Naive thymus-derived CD8-positive, alpha-beta T cell (primary cell): ENCODE measurements at regions not wholly inside any gene's neighbourhood (a gene's known extent, or its start where the extent isn't known, plus 50 kb on each side); places are given as distances from the start of the nearest gene placed in this dataset.
A peak's percentile ranks its signal among the peaks of the same experiment; 100 is the strongest.

Experiments used
- ATAC-seq, 2 donors: fragments of 150-1000 bp; cut with Tn5 transposase in 1 of 2; sonication (Bioruptor Pico), chemical (Tn5 transposase) in 1 of 2; 1 replicate in 1 of 2; 2 replicates in 1 of 2; pipeline ENCODE4 v1.10.0; 2021; ENCODE audit warnings: mild to moderate bottlenecking in 2 of 2, moderate library complexity in 2 of 2
- POLR2A ChIA-PET: fragments of 350-600 bp; sonication (Branson Sonifier 250); formaldehyde crosslinking; loops from one replicate; lab custom pipeline; 2021; ENCODE audit warnings: antibody characterized with exemption; lab: Charles Lee
- DNase-seq, 10 donors: peaks; one replicate each; pipeline versions ENCODE4 v3.0.0 to v3.0.0-alpha.2; 2020 to 2022
- H3K27ac Mint-ChIP-seq, 10 donors: one replicate each; pipeline ENCODE4 v1.8.0; 2020 to 2022; ENCODE audit warnings: mild to moderate bottlenecking in 10 of 10, mixed read lengths in 10 of 10, moderate library complexity in 4 of 10, inconsistent platforms in 1 of 10
- H3K27me3 Mint-ChIP-seq, 5 donors: one replicate each; pipeline ENCODE4 v1.8.0; 2021 to 2022; ENCODE audit warnings: mixed read lengths in 5 of 5
- H3K36me3 Mint-ChIP-seq, 3 donors: one replicate each; pipeline ENCODE4 v1.8.0; 2020 to 2022; ENCODE audit warnings: mixed read lengths in 3 of 3, mild to moderate bottlenecking in 2 of 3, inconsistent platforms in 1 of 3
- H3K4me1 Mint-ChIP-seq, 4 donors: one replicate each; pipeline ENCODE4 v1.8.0; 2021 to 2022; ENCODE audit warnings: mixed read lengths in 4 of 4
- H3K4me3 Mint-ChIP-seq, 10 donors: one replicate each; pipeline ENCODE4 v1.8.0; 2020 to 2022; ENCODE audit warnings: mild to moderate bottlenecking in 10 of 10, mixed read lengths in 10 of 10, moderate library complexity in 6 of 10, inconsistent platforms in 1 of 10
- H3K9me3 Mint-ChIP-seq, 9 donors: one replicate each; pipeline ENCODE4 v1.8.0; 2020 to 2022; ENCODE audit warnings: mixed read lengths in 9 of 9, mild to moderate bottlenecking in 3 of 9, inconsistent platforms in 1 of 9, moderate library complexity in 1 of 9

- POLR2A ChIA-PET = no interaction called here
- no peak for ATAC-seq
- Mint-ChIP-seq H3K27ac (no peak overlapping the region), H3K9me3 (peaks cover 0 to 8% (median 0%) of the 10 kb centered on the region in 9 donors), H3K4me1 (no peaks in the 10 kb centered on the region), H3K27me3 (no peaks in the 10 kb centered on the region), H3K4me3 (no peak overlapping the region), H3K36me3 (no peaks in the 10 kb centered on the region)
- DNase-seq = no peak
These were observed 986.0 kb upstream of the TSPY4 start for GRCh38 chrY:8351241-8351640.

- peaks cover 0 to 8% (median 0%) of the 10 kb centered on the region in 9 donors for H3K9me3 Mint-ChIP-seq
These were observed 985.1 kb upstream of the TSPY4 start for GRCh38 chrY:8352201-8352600.

GRCh38 chrY:8358161-8358560 lies 979.1 kb upstream of the TSPY4 start:
- no peaks in the 10 kb centered on the region for H3K4me1 Mint-ChIP-seq
- H3K27me3 Mint-ChIP-seq = no peaks in the 10 kb centered on the region
- H3K36me3 Mint-ChIP-seq = no peaks in the 10 kb centered on the region
- H3K4me3 Mint-ChIP-seq = no peak overlapping the region
- no peaks in the 10 kb centered on the region for H3K9me3 Mint-ChIP-seq
- no peak for ATAC-seq
- POLR2A ChIA-PET = no interaction called here
- H3K27ac Mint-ChIP-seq = peak overlapping the region in 1 of 10 donors; percentile 20
- DNase-seq = no peak

More at GRCh38 chrY:8352201-8352600, 985.1 kb upstream of the TSPY4 start:
- ATAC-seq (no peak), DNase-seq (no peak)
- Mint-ChIP-seq H3K27ac (peak overlapping the region in 1 of 10 donors; percentile 34), H3K27me3 (no peaks in the 10 kb centered on the region), H3K4me3 (no peak overlapping the region), H3K36me3 (no peaks in the 10 kb centered on the region), H3K4me1 (no peaks in the 10 kb centered on the region)
- POLR2A ChIA-PET = no interaction called here

GRCh38 chrY:8361715-8362114 lies 975.5 kb upstream of the TSPY4 start:
- Mint-ChIP-seq H3K36me3 (no peaks in the 10 kb centered on the region), H3K27ac (no peak overlapping the region), H3K4me3 (no peak overlapping the region), H3K27me3 (peaks cover 0 to 4% (median 0%) of the 10 kb centered on the region in 5 donors), H3K9me3 (peaks cover 0 to 3% (median 0%) of the 10 kb centered on the region in 9 donors), H3K4me1 (no peaks in the 10 kb centered on the region)
- POLR2A ChIA-PET = no interaction called here
- ATAC-seq (no peak), DNase-seq (no peak)

- Mint-ChIP-seq H3K9me3 (no peaks in the 10 kb centered on the region), H3K27ac (no peak overlapping the region), H3K4me1 (no peaks in the 10 kb centered on the region), H3K4me3 (no peak overlapping the region), H3K36me3 (no peaks in the 10 kb centered on the region), H3K27me3 (no peaks in the 10 kb centered on the region)
- DNase-seq (no peak), ATAC-seq (no peak)
- POLR2A ChIA-PET = no interaction called here
These were observed 959.8 kb upstream of the TSPY4 start for GRCh38 chrY:8377491-8377890.

- Mint-ChIP-seq H3K27ac (no peak overlapping the region), H3K27me3 (no peaks in the 10 kb centered on the region), H3K9me3 (no peaks in the 10 kb centered on the region), H3K4me1 (no peaks in the 10 kb centered on the region), H3K36me3 (no peaks in the 10 kb centered on the region), H3K4me3 (no peak overlapping the region)
- DNase-seq (no peak), ATAC-seq (no peak)
- POLR2A ChIA-PET = no interaction called here
These were observed 957.5 kb upstream of the TSPY4 start for GRCh38 chrY:8379800-8380199.

- H3K4me3 Mint-ChIP-seq = no peak overlapping the region
- H3K36me3 Mint-ChIP-seq = no peaks in the 10 kb centered on the region
- H3K9me3 Mint-ChIP-seq = no peaks in the 10 kb centered on the region
- POLR2A ChIA-PET = no interaction called here
- H3K27ac Mint-ChIP-seq = no peak overlapping the region
- ATAC-seq (no peak), DNase-seq (no peak)
- H3K4me1 Mint-ChIP-seq = no peaks in the 10 kb centered on the region
- H3K27me3 Mint-ChIP-seq = no peaks in the 10 kb centered on the region
These were observed 955.8 kb upstream of the TSPY4 start for GRCh38 chrY:8381425-8381824.

- ATAC-seq (no peak), DNase-seq (no peak)
- POLR2A ChIA-PET = no interaction called here
- H3K9me3 Mint-ChIP-seq = no peaks in the 10 kb centered on the region
- no peak overlapping the region for H3K4me3 Mint-ChIP-seq
- H3K27me3 Mint-ChIP-seq = no peaks in the 10 kb centered on the region
- H3K4me1 Mint-ChIP-seq = no peaks in the 10 kb centered on the region
- no peaks in the 10 kb centered on the region for H3K36me3 Mint-ChIP-seq
- H3K27ac Mint-ChIP-seq = no peak overlapping the region
These were observed 951.2 kb upstream of the TSPY4 start for GRCh38 chrY:8386053-8386452.

GRCh38 chrY:8388512-8388911 lies 948.8 kb upstream of the TSPY4 start:
- DNase-seq = no peak
- POLR2A ChIA-PET = no interaction called here
- Mint-ChIP-seq H3K4me1 (no peaks in the 10 kb centered on the region), H3K4me3 (no peak overlapping the region), H3K9me3 (no peaks in the 10 kb centered on the region), H3K27ac (no peak overlapping the region), H3K27me3 (no peaks in the 10 kb centered on the region), H3K36me3 (no peaks in the 10 kb centered on the region)
- ATAC-seq = no peak

GRCh38 chrY:8390310-8390709 lies 947.0 kb upstream of the TSPY4 start:
- DNase-seq (no peak), ATAC-seq (no peak)
- no peak overlapping the region for H3K27ac Mint-ChIP-seq
- H3K4me1 Mint-ChIP-seq = no peaks in the 10 kb centered on the region
- H3K4me3 Mint-ChIP-seq = no peak overlapping the region
- no peaks in the 10 kb centered on the region for H3K9me3 Mint-ChIP-seq
- POLR2A ChIA-PET = no interaction called here
- no peaks in the 10 kb centered on the region for H3K36me3 Mint-ChIP-seq
- H3K27me3 Mint-ChIP-seq = no peaks in the 10 kb centered on the region

GRCh38 chrY:8393246-8393645 lies 944.0 kb upstream of the TSPY4 start:
- Mint-ChIP-seq H3K4me3 (no peak overlapping the region), H3K27me3 (no peaks in the 10 kb centered on the region), H3K4me1 (no peaks in the 10 kb centered on the region), H3K36me3 (no peaks in the 10 kb centered on the region), H3K27ac (no peak overlapping the region), H3K9me3 (no peaks in the 10 kb centered on the region)
- POLR2A ChIA-PET = no interaction called here
- DNase-seq = no peak
- no peak for ATAC-seq

- Mint-ChIP-seq H3K27me3 (peaks cover 0 to 4% (median 0%) of the 10 kb centered on the region in 5 donors), H3K4me1 (no peaks in the 10 kb centered on the region), H3K4me3 (no peak overlapping the region), H3K36me3 (no peaks in the 10 kb centered on the region), H3K9me3 (peaks cover 0 to 19% (median 0%) of the 10 kb centered on the region in 9 donors), H3K27ac (no peak overlapping the region)
- DNase-seq (no peak), ATAC-seq (no peak)
- POLR2A ChIA-PET = no interaction called here
These were observed 914.4 kb upstream of the TSPY4 start for GRCh38 chrY:8422906-8423305.

GRCh38 chrY:8426433-8426832 lies 910.8 kb upstream of the TSPY4 start:
- POLR2A ChIA-PET = no interaction called here
- H3K36me3 Mint-ChIP-seq = no peaks in the 10 kb centered on the region
- no peaks in the 10 kb centered on the region for H3K4me1 Mint-ChIP-seq
- H3K4me3 Mint-ChIP-seq = no peak overlapping the region
- H3K27ac Mint-ChIP-seq = no peak overlapping the region
- H3K9me3 Mint-ChIP-seq = peaks cover 0 to 11% (median 0%) of the 10 kb centered on the region in 9 donors
- DNase-seq (no peak), ATAC-seq (no peak)
- H3K27me3 Mint-ChIP-seq = peaks cover 0 to 4% (median 0%) of the 10 kb centered on the region in 5 donors

- no peak overlapping the region for H3K4me3 Mint-ChIP-seq
- H3K27me3 Mint-ChIP-seq = no peaks in the 10 kb centered on the region
- ATAC-seq = no peak
- H3K27ac Mint-ChIP-seq = no peak overlapping the region
- H3K9me3 Mint-ChIP-seq = no peaks in the 10 kb centered on the region
- no peaks in the 10 kb centered on the region for H3K36me3 Mint-ChIP-seq
- no peak for DNase-seq
- H3K4me1 Mint-ChIP-seq = no peaks in the 10 kb centered on the region
- POLR2A ChIA-PET = no interaction called here
These were observed 899.8 kb upstream of the TSPY4 start for GRCh38 chrY:8437510-8437909.
